ENCODE measurements at regions not wholly inside any gene's neighbourhood (a gene's known extent, or its start where the extent isn't known, plus 50 kb on each side); places are given as distances from the start of the nearest gene placed in this dataset.

- no peak for TF ChIP-seq CTCF (conservative IDR thresholded peaks at IDR 0.05)
- TF ChIP-seq ZFX (IDR thresholded peaks at IDR 0.05): no peak
These were observed 245.4 kb upstream of the CDIN1 start for GRCh38 chr15:36334059-36334458.

Data from C4-2B (cell line).